Endothelial cell of umbilical vein (primary cell): ENCODE measurements at regions not wholly inside any gene's neighbourhood (a gene's known extent, or its start where the extent isn't known, plus 50 kb on each side); places are given as distances from the start of the nearest gene placed in this dataset.

Experiments used
- BruUV-seq: library from RNA; stranded (reverse); fragments of 400-500 nt; replicated peaks from 2 replicates; lab custom pipeline; 2021; lab: Mats Ljungman, UMichigan
- CTCF ChIA-PET: fragments of 300-600, 350-600 bp; sonication (Branson Sonifier 250); formaldehyde crosslinking; loops from one replicate; lab custom pipeline; 2021; ENCODE audit warnings: antibody characterized with exemption, inconsistent platforms; lab: Charles Lee
- POLR2A ChIA-PET: fragments of 300-600, 350-600 bp; sonication (Branson Sonifier 250); formaldehyde crosslinking; loops from one replicate; lab custom pipeline; 2021; ENCODE audit warnings: antibody characterized with exemption, inconsistent platforms; lab: Charles Lee
- DNase-seq: peaks from one replicate; pipeline ENCODE4 v3.0.0-alpha.2; 2011; ENCODE audit warnings: low read depth, low spot score
- FAIRE-seq: peaks from 2 replicates; lab custom pipeline; 2011; peaks lifted over from hg19 to GRCh38; lab: Jason Lieb, UNC
- H2AFZ ChIP-seq: 2 replicates; pipeline ENCODE4 v1.6.0; 2012; ENCODE audit warnings: low read depth, low read length, control low read depth, inconsistent platforms
- H3K27ac ChIP-seq: 2 replicates; pipeline ENCODE4 v1.5.1; 2011; ENCODE audit warnings: low read depth, mild to moderate bottlenecking, control low read depth, low read length, moderate library complexity; ENCODE audit not compliant: insufficient read depth
- H3K27me3 ChIP-seq, 2 experiments: 2 replicates each; pipeline versions ENCODE4 v1.6.0 to v1.6.1; 2011; ENCODE audit warnings: low read length in 2 of 2, mixed read lengths in 1 of 2; ENCODE audit not compliant: control insufficient read depth in 2 of 2, insufficient read depth in 2 of 2
- H3K36me3 ChIP-seq, 2 experiments: 2 replicates in 1 of 2; 3 replicates in 1 of 2; pipeline ENCODE4 v1.5.1; 2011; ENCODE audit warnings: low read length in 2 of 2, mild to moderate bottlenecking in 1 of 2, moderate library complexity in 1 of 2; ENCODE audit not compliant: control insufficient read depth in 2 of 2, insufficient read depth in 2 of 2; ENCODE audit errors: extremely low read depth in 1 of 2
- H3K4me1 ChIP-seq: 3 replicates; pipeline ENCODE4 v1.5.1; 2011; ENCODE audit warnings: mild to moderate bottlenecking, low read length; ENCODE audit not compliant: control insufficient read depth, insufficient read depth; ENCODE audit errors: extremely low read depth
- H3K4me2 ChIP-seq: 2 replicates; pipeline ENCODE4 v1.6.1; 2011; ENCODE audit warnings: low read length, control low read depth, mixed read lengths; ENCODE audit not compliant: insufficient read depth
- H3K4me3 ChIP-seq, 3 experiments: fragments of 200-600 bp in 1 of 3; sonication (generic), shearing (Covaris generic) in 1 of 3; replicated peaks in 1 of 3; 2 replicates each; pipeline ENCODE4 v1.5.1; 2011 to 2016; ENCODE audit warnings: control low read depth in 3 of 3, low read length in 3 of 3, mild to moderate bottlenecking in 2 of 3, inconsistent platforms in 1 of 3, low read depth in 1 of 3, moderate library complexity in 1 of 3; ENCODE audit not compliant: insufficient read depth in 1 of 3
- H3K79me2 ChIP-seq: 2 replicates; pipeline ENCODE4 v1.6.0; 2012; ENCODE audit warnings: low read length, inconsistent platforms; ENCODE audit not compliant: control insufficient read depth, insufficient read depth
- H3K9ac ChIP-seq: replicated peaks from 2 replicates; pipeline ENCODE3; 2011; ENCODE audit warnings: low read length, control low read depth; ENCODE audit not compliant: insufficient read depth; ENCODE audit errors: extremely low read depth
- H3K9me1 ChIP-seq: replicated peaks from 3 replicates; pipeline ENCODE4 v1.6.0; 2011; ENCODE audit warnings: mild to moderate bottlenecking, low read length; ENCODE audit not compliant: control insufficient read depth, insufficient read depth; ENCODE audit errors: extremely low read depth
- H3K9me3 ChIP-seq: replicated peaks from 2 replicates; pipeline ENCODE4 v1.5.1; 2012; ENCODE audit warnings: low read length, inconsistent platforms; ENCODE audit not compliant: control insufficient read depth, insufficient read depth
- H4K20me1 ChIP-seq: replicated peaks from 2 replicates; pipeline ENCODE3; 2011; ENCODE audit warnings: mild to moderate bottlenecking, low read length; ENCODE audit not compliant: control insufficient read depth, insufficient read depth; ENCODE audit errors: extremely low read depth
- EZH2 ChIP-seq: IDR thresholded peaks from 2 replicates; pipeline ENCODE4 v1.6.1; 2012; ENCODE audit warnings: borderline replicate concordance, low read depth, mild to moderate bottlenecking, moderate library complexity, low read length, inconsistent platforms; ENCODE audit not compliant: severe bottlenecking
- FOS ChIP-seq: IDR thresholded peaks from 2 replicates; pipeline ENCODE4 v1.6.1; 2011; ENCODE audit warnings: mild to moderate bottlenecking, low read length, moderate library complexity, borderline replicate concordance; ENCODE audit not compliant: insufficient read depth
- GATA2 ChIP-seq: IDR thresholded peaks from 2 replicates; pipeline ENCODE4 v1.7.0; 2011; ENCODE audit warnings: low read depth, mild to moderate bottlenecking, moderate library complexity, mixed read lengths, low read length; ENCODE audit not compliant: insufficient read length, insufficient read depth
- JUN ChIP-seq: IDR thresholded peaks from 2 replicates; pipeline ENCODE4 v1.6.1; 2011; ENCODE audit warnings: borderline replicate concordance, low read depth; ENCODE audit not compliant: insufficient read length, insufficient read depth
- MYC ChIP-seq: IDR thresholded peaks from one replicate; pipeline ENCODE4 v1.6.1; 2011; ENCODE audit warnings: mild to moderate bottlenecking, low read depth, low read length
- POLR2AphosphoS5 ChIP-seq: IDR thresholded peaks from 2 replicates; pipeline ENCODE4 v1.6.1; 2012; ENCODE audit warnings: low read depth, mild to moderate bottlenecking, control low read depth, low read length, moderate library complexity; ENCODE audit not compliant: insufficient read depth
- dilution Hi-C: fragments of 300-500 bp; cut with MboI; formaldehyde crosslinking; loops from one replicate; pipeline ENCODE4 v1.15.0; 2019; ENCODE audit warnings: low sequenced_read_pairs; ENCODE audit not compliant: extremely low pct_ligation_motif_present
- intact Hi-C: fragments of 100-400 bp; cut with micrococcal nuclease; formaldehyde crosslinking; loops from one replicate; pipeline ENCODE4 v1.10.0; 2022
- TF ChIP-seq, protein P1 (sequence below), 2 donors: IDR thresholded peaks; 1 replicate in 1 of 2; 2 replicates in 1 of 2; pipeline ENCODE4 v1.5.1; 2011; ENCODE audit warnings: low read length in 2 of 2, mild to moderate bottlenecking in 2 of 2, moderate library complexity in 2 of 2, control low read depth in 1 of 2, inconsistent platforms in 1 of 2, low read depth in 1 of 2; ENCODE audit not compliant: insufficient read depth in 1 of 2; ENCODE audit errors: extremely low read depth in 1 of 2

- no peaks in the 10 kb centered on the region for H4K20me1 ChIP-seq
- no peak for FAIRE-seq
- H3K4me3 ChIP-seq, result no peak overlapping the region
- H3K9me3 ChIP-seq, result no peaks in the 10 kb centered on the region
- ChIA-PET CTCF (interaction anchor here (3.6 to 9.7 kb wide), 4 partner anchors 60 to 245 kb away, joined by 80 to 223 read pairs (median 154); partner anchors contain the start of gene SMAD6), POLR2A (no interaction called here)
- no peak overlapping the region for H2AFZ ChIP-seq
- no TSS peak for BruUV-seq
- H3K36me3 ChIP-seq, result no peaks in the 10 kb centered on the region
- no peak overlapping the region for H3K9ac ChIP-seq
- no peak for TF ChIP-seq MYC
- no peak for TF ChIP-seq POLR2AphosphoS5
- TF ChIP-seq EZH2, result no peak
- TF ChIP-seq FOS, result no peak
- TF ChIP-seq, protein P1, sequence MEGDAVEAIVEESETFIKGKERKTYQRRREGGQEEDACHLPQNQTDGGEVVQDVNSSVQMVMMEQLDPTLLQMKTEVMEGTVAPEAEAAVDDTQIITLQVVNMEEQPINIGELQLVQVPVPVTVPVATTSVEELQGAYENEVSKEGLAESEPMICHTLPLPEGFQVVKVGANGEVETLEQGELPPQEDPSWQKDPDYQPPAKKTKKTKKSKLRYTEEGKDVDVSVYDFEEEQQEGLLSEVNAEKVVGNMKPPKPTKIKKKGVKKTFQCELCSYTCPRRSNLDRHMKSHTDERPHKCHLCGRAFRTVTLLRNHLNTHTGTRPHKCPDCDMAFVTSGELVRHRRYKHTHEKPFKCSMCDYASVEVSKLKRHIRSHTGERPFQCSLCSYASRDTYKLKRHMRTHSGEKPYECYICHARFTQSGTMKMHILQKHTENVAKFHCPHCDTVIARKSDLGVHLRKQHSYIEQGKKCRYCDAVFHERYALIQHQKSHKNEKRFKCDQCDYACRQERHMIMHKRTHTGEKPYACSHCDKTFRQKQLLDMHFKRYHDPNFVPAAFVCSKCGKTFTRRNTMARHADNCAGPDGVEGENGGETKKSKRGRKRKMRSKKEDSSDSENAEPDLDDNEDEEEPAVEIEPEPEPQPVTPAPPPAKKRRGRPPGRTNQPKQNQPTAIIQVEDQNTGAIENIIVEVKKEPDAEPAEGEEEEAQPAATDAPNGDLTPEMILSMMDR (IDR thresholded peaks at IDR 0.05; ENCODE audit: extremely low read depth in 1 of 2, insufficient read depth in 1 of 2, low read depth in 1 of 2, low read length in 2 of 2), result no peak
- no peak for TF ChIP-seq GATA2
- TF ChIP-seq JUN, result no peak
- no peak for DNase-seq
- no peak overlapping the region for H3K4me2 ChIP-seq
- intact Hi-C loops, result no loop called here
- H3K79me2 ChIP-seq, result no peaks in the 10 kb centered on the region
- H3K9me1 ChIP-seq, result no peaks in the 10 kb centered on the region
- H3K27ac ChIP-seq, result no peak overlapping the region
- no peaks in the 10 kb centered on the region for H3K27me3 ChIP-seq
- H3K4me1 ChIP-seq, result peaks cover 14% of the 10 kb centered on the region
- dilution Hi-C loops, result no loop called here
Measured at GRCh38 chr15:66849393-66849745, 147.3 kb downstream of the SMAD6 start.
